OCI-LY3 (cell line): ENCODE measurements at regions not wholly inside any gene's neighbourhood (a gene's known extent, or its start where the extent isn't known, plus 50 kb on each side); places are given as distances from the start of the nearest gene placed in this dataset.

Experiments used
- EZH2phosphoT487 ChIP-seq: fragments of 200-600 bp; shearing (Covaris generic); IDR thresholded peaks from 2 replicates; pipeline ENCODE4 v1.6.1; 2018; ENCODE audit warnings: antibody characterized with exemption, mixed run types, low read depth
- TF ChIP-seq, protein P1 (sequence below): fragments of 200-600, 300-600 bp; sonication (generic); IDR thresholded peaks from 2 replicates; pipeline ENCODE4 v1.5.1; 2014; ENCODE audit warnings: antibody characterized with exemption, low read length, low read depth

DNA sequence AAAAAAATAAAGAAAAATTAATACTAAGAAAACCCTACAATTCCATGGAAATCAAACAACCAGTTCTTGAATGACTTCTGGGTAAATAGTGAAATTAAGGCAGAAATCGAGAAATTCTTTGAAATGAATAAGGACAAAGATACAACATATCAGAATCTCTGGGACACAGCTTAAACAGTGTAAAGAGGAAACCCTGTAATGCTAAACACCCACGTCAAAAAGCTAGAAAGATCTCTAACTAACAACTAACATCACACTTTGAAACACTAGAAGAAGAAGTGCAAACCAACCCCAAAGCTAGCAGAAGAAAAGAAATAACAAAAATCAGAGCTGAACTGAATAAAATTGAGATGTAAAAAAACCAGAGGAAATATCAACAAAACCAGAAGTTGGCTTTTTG lies 114.6 kb upstream of the CD180 start:
- TF ChIP-seq, protein P1, sequence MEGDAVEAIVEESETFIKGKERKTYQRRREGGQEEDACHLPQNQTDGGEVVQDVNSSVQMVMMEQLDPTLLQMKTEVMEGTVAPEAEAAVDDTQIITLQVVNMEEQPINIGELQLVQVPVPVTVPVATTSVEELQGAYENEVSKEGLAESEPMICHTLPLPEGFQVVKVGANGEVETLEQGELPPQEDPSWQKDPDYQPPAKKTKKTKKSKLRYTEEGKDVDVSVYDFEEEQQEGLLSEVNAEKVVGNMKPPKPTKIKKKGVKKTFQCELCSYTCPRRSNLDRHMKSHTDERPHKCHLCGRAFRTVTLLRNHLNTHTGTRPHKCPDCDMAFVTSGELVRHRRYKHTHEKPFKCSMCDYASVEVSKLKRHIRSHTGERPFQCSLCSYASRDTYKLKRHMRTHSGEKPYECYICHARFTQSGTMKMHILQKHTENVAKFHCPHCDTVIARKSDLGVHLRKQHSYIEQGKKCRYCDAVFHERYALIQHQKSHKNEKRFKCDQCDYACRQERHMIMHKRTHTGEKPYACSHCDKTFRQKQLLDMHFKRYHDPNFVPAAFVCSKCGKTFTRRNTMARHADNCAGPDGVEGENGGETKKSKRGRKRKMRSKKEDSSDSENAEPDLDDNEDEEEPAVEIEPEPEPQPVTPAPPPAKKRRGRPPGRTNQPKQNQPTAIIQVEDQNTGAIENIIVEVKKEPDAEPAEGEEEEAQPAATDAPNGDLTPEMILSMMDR = no peak
- no peak for TF ChIP-seq EZH2phosphoT487
